HUES6 (cell line): ENCODE measurements at regions not wholly inside any gene's neighbourhood (a gene's known extent, or its start where the extent isn't known, plus 50 kb on each side); places are given as distances from the start of the nearest gene placed in this dataset.
"Not testable (repeated sequence)": the region's sequence is repeated elsewhere in the genome, so short reads cannot be mapped to it uniquely, and the experiment has no call there.

Experiments
- H3K27ac ChIP-seq: 2 replicates; pipeline ENCODE4 v1.7.0; 2013; ENCODE audit warnings: low read depth, mild to moderate bottlenecking, low read length, inconsistent platforms
- H3K27me3 ChIP-seq: 2 replicates; pipeline ENCODE4 v1.6.1; 2013; ENCODE audit warnings: low read length; ENCODE audit not compliant: control insufficient read depth, insufficient read depth
- H3K36me3 ChIP-seq: 2 replicates; pipeline ENCODE4 v1.6.1; 2013; ENCODE audit warnings: low read length; ENCODE audit not compliant: control insufficient read depth, insufficient read depth
- H3K4me1 ChIP-seq: 2 replicates; pipeline ENCODE4 v1.6.1; 2013; ENCODE audit warnings: low read length; ENCODE audit not compliant: control insufficient read depth, insufficient read depth
- H3K4me3 ChIP-seq: 2 replicates; pipeline ENCODE4 v1.5.1; 2013; ENCODE audit warnings: low read depth, low read length
- H3K9ac ChIP-seq: one replicate; pipeline ENCODE4 v1.6.1; 2013; ENCODE audit warnings: mild to moderate bottlenecking, low read length
- H3K9me3 ChIP-seq: 2 replicates; pipeline ENCODE4 v1.6.1; 2013; ENCODE audit warnings: low read depth, low read length; ENCODE audit not compliant: control insufficient read depth, insufficient read depth

DNA sequence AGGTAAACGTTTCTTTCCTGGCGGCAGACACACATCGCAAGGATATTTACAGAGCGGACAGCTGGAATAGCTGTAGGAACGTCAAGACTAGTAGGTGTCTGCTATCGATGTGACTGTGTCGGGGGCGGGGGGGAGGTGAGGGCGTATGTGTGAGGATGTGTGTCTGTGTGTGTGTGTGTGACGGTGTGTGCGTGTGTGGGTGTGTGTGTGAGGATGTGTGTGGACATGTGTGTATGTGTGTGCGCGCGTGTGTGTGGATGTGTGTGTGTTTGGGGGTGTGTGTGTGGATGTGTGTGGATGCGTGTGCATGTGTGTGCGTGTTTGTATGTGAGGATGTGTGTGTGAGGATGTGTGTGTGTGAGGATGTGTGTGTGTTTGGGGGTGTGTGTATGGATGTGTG, 55.4 kb downstream of the PNMA6F start:
- not testable (repeated sequence) for H3K9me3 ChIP-seq, H3K36me3 ChIP-seq, H3K4me3 ChIP-seq, H3K4me1 ChIP-seq, H3K27ac ChIP-seq, H3K27me3 ChIP-seq, H3K9ac ChIP-seq

DNA sequence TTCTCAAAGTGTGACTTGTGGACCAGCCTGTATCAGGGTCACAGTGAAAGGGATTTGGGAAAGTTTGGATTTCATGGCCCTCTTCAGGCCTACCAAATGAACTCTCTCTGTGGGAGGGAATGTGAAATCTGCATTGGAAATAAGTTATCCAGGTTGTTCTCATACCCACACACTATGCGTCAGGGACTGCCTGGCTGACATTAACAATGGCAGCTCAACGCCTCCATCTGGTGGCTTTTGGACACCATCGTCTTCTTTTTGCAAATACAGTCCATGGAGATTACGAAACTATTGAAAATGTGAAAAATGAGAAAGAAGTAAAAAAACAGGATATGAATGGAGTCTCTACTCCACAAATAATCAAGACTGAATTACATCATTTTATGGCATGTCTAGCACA, 61.1 kb downstream of the PNMA6F start:
- H3K36me3 ChIP-seq, H3K27ac ChIP-seq, H3K9me3 ChIP-seq, H3K4me1 ChIP-seq, H3K4me3 ChIP-seq, H3K9ac ChIP-seq, H3K27me3 ChIP-seq: not testable (repeated sequence)

DNA sequence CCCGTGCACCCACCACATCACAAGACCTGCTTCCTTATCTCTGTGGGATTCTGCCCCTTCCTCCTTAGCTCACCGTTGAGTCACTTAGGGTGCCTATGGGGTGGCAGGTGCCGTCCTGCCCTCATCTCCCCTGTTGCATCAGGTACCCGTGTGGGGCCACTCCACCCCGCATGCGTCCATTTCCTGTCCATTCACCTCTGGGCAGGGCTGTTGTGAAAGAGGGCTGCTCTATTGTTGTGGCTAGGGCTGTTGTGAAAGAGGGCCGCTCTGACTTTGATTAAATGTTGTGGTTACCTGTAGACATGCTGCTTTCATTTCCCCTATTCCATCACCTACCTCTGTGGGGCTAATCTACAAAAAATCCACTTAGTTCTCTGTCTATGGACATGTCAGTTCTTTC, 68.3 kb downstream of the PNMA6F start:
- not testable (repeated sequence) for H3K4me3 ChIP-seq, H3K36me3 ChIP-seq, H3K27ac ChIP-seq, H3K9ac ChIP-seq, H3K9me3 ChIP-seq, H3K4me1 ChIP-seq, H3K27me3 ChIP-seq

DNA sequence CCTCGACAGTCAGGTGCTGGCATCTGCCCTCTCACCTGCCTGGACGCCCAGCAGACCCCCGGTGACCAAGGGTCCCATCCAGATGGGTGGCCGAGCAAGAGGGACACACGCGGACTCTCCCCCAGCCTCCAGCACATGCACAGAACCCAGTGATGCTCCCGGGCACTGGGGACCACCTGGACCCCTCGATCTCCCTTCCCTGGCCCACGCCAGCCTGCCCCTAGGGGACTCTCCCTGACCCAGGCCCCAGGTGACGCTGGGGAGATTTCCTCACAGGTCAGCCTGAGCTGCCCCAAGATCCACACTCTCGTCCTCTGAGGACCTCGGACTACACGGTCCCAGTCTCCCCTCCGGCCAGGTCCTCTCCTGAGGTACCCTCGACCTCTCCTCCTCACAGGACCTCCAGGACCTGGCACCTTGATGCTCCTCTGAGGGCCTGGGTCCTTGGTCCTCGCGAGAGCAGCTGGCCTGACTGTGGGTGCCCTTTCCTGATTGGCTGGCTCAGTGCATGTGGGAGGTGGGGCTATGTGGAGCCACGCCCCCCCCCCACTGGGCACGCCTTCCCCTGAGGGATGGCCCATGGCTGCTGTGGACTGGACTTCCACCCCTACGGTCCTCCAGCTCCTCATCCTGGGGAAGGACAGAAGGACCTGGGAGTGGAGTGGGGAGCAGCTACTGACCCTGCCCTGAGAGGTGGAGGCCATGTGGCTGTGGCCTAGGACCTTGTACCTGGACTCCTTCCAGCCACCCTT, 69.0 kb downstream of the PNMA6F start:
- H3K27ac ChIP-seq, H3K36me3 ChIP-seq, H3K9me3 ChIP-seq, H3K9ac ChIP-seq, H3K27me3 ChIP-seq, H3K4me1 ChIP-seq, H3K4me3 ChIP-seq: not testable (repeated sequence)

DNA sequence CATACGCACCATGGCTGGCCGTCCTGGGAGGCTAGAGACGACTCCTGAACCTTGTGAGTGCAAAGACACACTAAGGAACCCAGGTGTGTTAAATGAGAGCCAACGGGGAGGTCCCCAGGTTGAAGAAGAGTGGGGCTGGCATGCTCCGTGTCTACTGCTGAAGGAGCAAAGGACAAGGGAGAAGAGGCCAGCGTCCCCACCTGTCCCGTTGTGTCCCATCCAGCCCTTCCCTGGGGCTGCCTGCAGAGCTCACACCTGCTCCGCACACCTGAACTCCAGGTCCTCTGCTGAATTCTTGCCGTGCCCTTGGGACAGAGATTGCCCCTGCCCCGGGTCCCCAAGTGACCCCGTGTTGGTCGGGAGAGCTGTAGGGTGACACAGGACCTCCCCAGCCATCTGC, 69.6 kb downstream of the PNMA6F start:
- H3K4me3 ChIP-seq, H3K27ac ChIP-seq, H3K9ac ChIP-seq, H3K27me3 ChIP-seq, H3K36me3 ChIP-seq, H3K9me3 ChIP-seq, H3K4me1 ChIP-seq: not testable (repeated sequence)

DNA sequence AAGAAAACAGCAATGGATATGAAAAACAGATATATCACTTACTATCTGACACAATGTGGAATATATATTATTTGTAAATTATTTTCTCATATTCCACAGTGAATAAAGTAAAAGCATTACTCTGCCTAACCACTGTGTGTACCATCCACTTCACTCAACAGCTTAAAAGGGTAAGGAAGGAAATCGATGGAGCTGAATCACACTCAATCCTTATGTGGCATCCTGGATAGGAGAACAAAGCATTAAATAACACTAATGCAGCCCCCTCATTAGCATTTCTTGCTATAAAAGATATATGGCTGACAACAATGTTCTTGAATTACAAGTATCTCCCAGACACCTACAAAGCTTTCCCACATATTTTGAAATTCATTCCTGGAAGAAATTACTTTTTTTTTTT, 70.8 kb downstream of the PNMA6F start:
- not testable (repeated sequence) for H3K4me3 ChIP-seq, H3K9me3 ChIP-seq, H3K4me1 ChIP-seq, H3K36me3 ChIP-seq, H3K27me3 ChIP-seq, H3K9ac ChIP-seq, H3K27ac ChIP-seq

DNA sequence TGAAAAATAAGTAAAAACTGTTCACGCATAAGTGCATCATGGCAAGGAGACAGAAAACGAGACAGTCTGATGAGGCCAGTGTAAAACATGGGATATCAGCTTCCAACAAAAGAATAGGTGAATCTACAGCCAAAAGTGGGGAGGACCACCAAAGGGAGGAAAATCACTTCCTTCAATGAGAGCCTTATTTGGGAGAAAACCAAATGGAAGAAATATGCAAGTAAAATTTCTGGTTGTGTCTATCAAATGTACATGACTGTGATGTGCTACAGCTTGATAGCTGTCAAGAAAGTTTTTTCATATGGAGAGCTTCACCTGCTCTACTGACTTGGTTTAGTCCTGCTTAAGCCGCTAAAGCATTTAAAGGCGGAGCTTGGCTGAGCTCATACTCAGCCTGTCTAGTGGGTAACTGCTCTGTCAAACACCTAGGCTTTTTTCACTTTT, 66.2 kb downstream of the MAGEA1 start:
- Histone ChIP-seq H3K36me3 (no peaks in the 10 kb centered on the region), H3K9me3 (peaks cover 5% of the 10 kb centered on the region; the same call in 1 of the 2 replicates), H3K27ac (peak overlapping the region; percentile 91), H3K9ac (peak overlapping the region; percentile 87), H3K27me3 (peaks cover 4% of the 10 kb centered on the region; the same call in 1 of the 2 replicates), H3K4me3 (peak overlapping the region; percentile 37), H3K4me1 (peaks cover 15% of the 10 kb centered on the region)

DNA sequence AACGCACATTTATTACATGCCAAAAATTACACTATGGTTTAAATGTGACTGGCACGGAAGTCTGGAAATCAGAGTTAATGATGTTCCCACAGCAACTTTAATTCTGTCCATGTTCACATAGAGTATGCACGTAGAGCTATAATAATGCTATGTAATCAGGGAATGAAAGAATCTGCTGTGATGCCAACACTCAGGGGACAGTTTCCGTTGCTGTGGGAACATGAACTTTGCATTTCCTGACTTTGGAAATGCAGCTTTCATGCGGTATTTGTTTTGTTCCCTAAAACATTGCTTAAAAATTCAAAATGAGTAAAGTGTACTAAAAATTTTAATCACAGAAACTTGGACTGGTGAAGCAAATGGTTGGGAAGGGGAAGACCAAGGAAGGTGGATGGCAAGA, 65.7 kb downstream of the MAGEA1 start:
- Histone ChIP-seq H3K9me3 (peaks cover 5% of the 10 kb centered on the region; the same call in 1 of the 2 replicates), H3K4me1 (peaks cover 15% of the 10 kb centered on the region), H3K9ac (no peak overlapping the region), H3K27ac (0 out of 2 replicates have a peak overlapping the region, but pooled peaks have one; percentile 91), H3K27me3 (peaks cover 7% of the 10 kb centered on the region; the same call in 1 of the 2 replicates), H3K4me3 (peak overlapping the region; percentile 37), H3K36me3 (no peaks in the 10 kb centered on the region)

DNA sequence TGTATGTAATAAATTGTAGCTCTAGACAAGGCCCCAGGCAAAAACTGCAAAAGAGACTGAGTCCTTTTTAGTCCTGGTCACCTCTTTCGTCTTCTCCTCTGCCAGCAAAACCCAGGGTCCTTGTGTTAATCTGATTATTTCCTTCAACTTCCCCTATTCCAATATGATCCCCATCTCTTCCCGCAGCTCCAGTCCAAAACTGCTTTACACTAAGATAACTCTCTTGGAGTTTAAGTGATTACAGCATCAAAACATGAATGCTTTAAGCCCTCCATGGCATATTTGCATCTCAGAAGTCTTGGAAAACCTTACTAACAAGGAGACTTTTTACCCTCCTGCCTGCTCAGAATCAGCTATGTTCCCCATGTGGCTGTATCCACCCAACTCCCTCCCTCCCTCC, 59.3 kb downstream of the MAGEA1 start:
- Histone ChIP-seq H3K27me3 (peaks cover 7% of the 10 kb centered on the region; the same call in 1 of the 2 replicates), H3K9ac (no peak overlapping the region), H3K36me3 (no peaks in the 10 kb centered on the region), H3K27ac (no peak overlapping the region), H3K4me3 (no peak overlapping the region), H3K4me1 (no peaks in the 10 kb centered on the region), H3K9me3 (peaks cover 5% of the 10 kb centered on the region; the same call in 1 of the 2 replicates)
